GM12872 (cell line): ENCODE measurements at regions not wholly inside any gene's neighbourhood (a gene's known extent, or its start where the extent isn't known, plus 50 kb on each side); places are given as distances from the start of the nearest gene placed in this dataset.

ENCODE experiments used
- CTCF ChIP-seq: IDR thresholded peaks from 3 replicates; pipeline ENCODE4 v1.5.1; 2011; ENCODE audit warnings: low read depth, mild to moderate bottlenecking, low read length, moderate library complexity; ENCODE audit not compliant: insufficient read depth

- no peak for TF ChIP-seq CTCF
Measured at GRCh38 chr6:56383160-56383559, 135.8 kb upstream of the COL21A1 start.

DNA sequence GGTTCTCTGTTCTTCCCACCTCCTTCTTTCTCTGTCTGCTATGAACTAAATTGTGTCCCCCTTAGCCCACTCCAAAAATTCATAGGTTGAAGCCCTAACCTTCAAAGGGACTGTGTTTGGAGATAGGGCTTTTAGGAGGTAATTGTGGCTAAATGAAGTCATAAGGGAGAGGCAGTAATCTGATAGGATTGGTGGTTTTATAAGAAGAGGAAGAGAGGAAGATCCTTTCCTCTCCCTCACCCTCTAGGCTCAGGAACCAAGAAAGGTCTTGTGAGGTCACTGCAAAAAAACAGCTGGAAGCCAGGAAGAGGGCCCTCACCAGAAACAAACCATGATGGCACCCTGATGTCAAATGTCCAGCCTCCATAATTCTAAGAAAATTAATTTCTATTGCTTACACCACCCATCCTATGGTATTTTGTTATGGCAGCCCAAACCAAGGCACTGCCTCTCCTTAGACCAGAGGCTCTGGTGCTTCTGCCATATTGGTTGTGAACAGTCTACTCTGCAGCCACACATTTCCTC, 135.1 kb upstream of the COL21A1 start:
- TF ChIP-seq CTCF = no peak

- TF ChIP-seq CTCF = no peak
Measured at GRCh38 chr6:56381801-56382251, 134.4 kb upstream of the COL21A1 start.

DNA sequence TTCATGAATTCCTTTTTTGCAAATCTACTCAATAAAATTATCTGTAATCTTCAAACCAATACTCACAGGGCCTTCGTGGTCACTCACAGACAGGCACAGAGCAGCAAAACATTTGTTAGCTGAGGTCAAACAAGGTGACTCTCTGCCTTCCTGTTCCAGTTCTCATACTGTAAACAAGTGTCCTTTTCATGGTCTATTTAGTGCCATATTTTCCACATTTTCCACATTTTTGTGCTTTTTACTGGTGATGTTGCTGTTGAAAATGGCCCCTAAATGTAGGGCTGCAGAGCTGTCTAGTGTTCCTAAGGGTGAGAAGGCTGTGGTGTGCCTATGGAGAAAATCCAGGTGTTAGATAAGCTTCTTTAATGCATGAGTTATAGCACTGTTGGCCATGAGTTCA, 133.1 kb upstream of the COL21A1 start:
- no peak for TF ChIP-seq CTCF

- TF ChIP-seq CTCF = no peak
Measured at GRCh38 chr6:56378966-56379585, 131.7 kb upstream of the COL21A1 start.

DNA sequence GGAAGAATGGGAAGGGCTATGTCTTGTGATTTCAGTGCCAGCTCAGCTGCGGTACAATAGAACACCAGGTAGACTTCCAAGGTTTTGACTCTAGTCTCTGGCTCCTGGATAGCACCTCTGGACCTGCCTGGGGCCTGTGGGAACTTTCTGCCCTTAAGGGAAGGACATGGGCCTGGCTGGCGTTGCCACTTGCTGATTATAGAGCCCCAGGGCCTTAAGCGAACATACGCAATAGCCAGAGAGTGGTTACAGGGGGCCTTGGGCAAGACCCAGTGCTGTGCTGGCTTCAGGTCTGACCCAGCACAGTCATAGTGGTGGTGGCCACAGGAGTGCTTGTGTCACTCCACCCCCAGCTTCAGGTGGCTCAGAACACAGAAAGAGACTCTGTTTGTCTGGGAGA, 131.1 kb upstream of the COL21A1 start:
- TF ChIP-seq CTCF = no peak

DNA sequence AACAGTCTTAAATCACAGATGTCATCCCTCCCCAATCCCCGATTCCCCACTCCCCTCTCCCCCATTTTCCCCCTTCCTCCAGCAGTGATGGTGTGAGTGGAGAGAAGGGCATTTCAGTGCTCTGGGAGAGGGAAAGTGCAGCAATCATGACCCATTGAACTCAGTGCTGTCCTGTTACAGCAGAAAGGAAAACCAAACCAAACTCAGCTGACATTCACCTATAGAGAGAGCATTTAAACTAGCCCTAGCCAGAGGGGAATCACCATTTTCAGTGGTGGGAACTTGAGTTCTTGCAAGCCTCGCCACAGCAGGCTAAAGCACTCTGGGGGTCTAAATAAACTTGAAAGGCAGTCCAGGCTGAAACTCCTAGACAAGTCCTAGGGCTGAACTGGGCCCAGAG, 129.9 kb upstream of the COL21A1 start:
- no peak for TF ChIP-seq CTCF
